GM21423 (cell line): ENCODE measurements at regions not wholly inside any gene's neighbourhood (a gene's known extent, or its start where the extent isn't known, plus 50 kb on each side); places are given as distances from the start of the nearest gene placed in this dataset.

Source experiments
- ATAC-seq: cut with Tn5 transposase; IDR thresholded peaks from one replicate; pipeline ENCODE4 v1.9.1; 2021; ENCODE audit warnings: mild to moderate bottlenecking, moderate library complexity; ENCODE audit not compliant: unreplicated experiment

GRCh38 chr17:69716556-69716955 is 302.1 kb downstream of the MAP2K6 start:
- no peak for ATAC-seq

GRCh38 chr17:69717214-69717613 is 302.7 kb downstream of the MAP2K6 start:
- ATAC-seq, result no peak

GRCh38 chr17:69717819-69718218 is 303.3 kb downstream of the MAP2K6 start:
- no peak for ATAC-seq

GRCh38 chr17:69719474-69720048 is 305.1 kb downstream of the MAP2K6 start:
- no peak for ATAC-seq

GRCh38 chr17:69722518-69722917 is 308.0 kb downstream of the MAP2K6 start:
- no peak for ATAC-seq

- no peak for ATAC-seq
These were observed 308.8 kb downstream of the MAP2K6 start for GRCh38 chr17:69723316-69723715.

GRCh38 chr17:69723741-69724140 is 309.2 kb downstream of the MAP2K6 start:
- ATAC-seq, result no peak

GRCh38 chr17:69724238-69724637 is 309.7 kb downstream of the MAP2K6 start:
- ATAC-seq, result no peak

GRCh38 chr17:69725146-69725545 is 310.6 kb downstream of the MAP2K6 start:
- no peak for ATAC-seq

- ATAC-seq, result no peak
These were observed 314.3 kb downstream of the MAP2K6 start for GRCh38 chr17:69728816-69729215.

GRCh38 chr17:69729944-69730343 is 315.4 kb downstream of the MAP2K6 start:
- no peak for ATAC-seq

- no peak for ATAC-seq
These were observed 317.9 kb downstream of the MAP2K6 start for GRCh38 chr17:69732272-69732918.

GRCh38 chr17:69733171-69734012 is 318.9 kb downstream of the MAP2K6 start:
- ATAC-seq, result no peak

GRCh38 chr17:69734656-69735055 is 320.2 kb downstream of the MAP2K6 start:
- no peak for ATAC-seq

- ATAC-seq, result no peak
These were observed 320.8 kb downstream of the MAP2K6 start for GRCh38 chr17:69735285-69735684.

- ATAC-seq, result no peak
These were observed 328.6 kb downstream of the MAP2K6 start for GRCh38 chr17:69743091-69743490.

- ATAC-seq, result no peak
These were observed 330.1 kb downstream of the MAP2K6 start for GRCh38 chr17:69744512-69745070.

GRCh38 chr17:69749911-69750310 is 325.1 kb upstream of the KCNJ16 start:
- ATAC-seq, result no peak

GRCh38 chr17:69757688-69758430 is 317.2 kb upstream of the KCNJ16 start:
- no peak for ATAC-seq

GRCh38 chr17:69760562-69760961 is 314.5 kb upstream of the KCNJ16 start:
- no peak for ATAC-seq

GRCh38 chr17:69761011-69761410 is 314.0 kb upstream of the KCNJ16 start:
- ATAC-seq, result no peak
